ENCODE measurements at regions not wholly inside any gene's neighbourhood (a gene's known extent, or its start where the extent isn't known, plus 50 kb on each side); places are given as distances from the start of the nearest gene placed in this dataset.

DNA sequence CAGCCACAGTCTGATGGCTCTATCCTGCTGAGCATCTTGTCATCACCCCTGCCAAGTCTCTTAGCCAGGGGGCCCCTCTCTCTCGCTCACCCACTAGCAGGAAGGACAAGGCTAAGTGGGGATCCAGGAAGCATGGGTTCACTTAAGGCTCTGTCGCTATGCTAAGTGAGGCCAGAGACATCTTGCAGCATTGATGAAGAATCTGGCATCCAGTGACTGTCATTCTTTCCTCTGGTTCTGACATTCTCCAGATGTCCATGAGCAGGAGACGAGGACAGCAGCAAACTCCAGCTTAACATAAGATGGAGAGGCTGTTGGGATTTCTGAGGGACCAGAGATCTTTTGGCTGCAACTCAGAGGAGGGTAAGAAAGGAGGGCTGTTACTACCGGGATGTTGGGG lies 230.2 kb downstream of the TSHZ3 start:
- no peak for DNase-seq

DNA sequence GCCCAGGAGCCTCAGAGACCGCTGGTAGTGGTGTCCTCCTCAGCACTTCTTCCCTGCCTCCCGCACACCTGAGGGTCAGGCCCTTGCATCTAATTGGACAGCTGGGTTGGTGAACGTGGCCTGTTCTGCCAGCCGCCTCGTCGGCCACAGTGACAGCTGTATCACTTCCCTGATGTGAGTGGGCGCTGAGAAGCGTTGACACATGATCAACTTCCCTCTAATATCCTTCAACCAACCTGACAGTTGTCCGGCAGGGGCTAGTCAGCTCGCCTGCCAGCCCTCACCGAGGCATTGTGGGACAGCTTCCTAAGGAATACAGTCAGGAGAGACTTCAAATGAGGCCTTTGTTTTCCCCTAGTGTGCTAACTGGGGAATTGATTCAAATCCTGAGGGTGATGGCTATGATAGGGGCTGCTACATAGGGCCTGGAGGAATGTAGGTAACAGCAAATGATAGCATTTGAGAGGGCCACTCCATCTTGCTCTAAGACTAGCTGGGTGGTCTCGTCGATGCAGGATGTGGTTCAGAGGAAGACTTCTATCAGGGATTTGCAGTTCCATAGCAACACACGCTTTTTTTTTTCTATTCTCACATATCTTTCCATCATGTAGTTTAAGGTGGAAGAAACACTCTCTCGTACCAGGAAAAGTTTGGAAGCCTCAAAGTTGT lies 230.8 kb downstream of the TSHZ3 start:
- DNase-seq, result no peak

DNA sequence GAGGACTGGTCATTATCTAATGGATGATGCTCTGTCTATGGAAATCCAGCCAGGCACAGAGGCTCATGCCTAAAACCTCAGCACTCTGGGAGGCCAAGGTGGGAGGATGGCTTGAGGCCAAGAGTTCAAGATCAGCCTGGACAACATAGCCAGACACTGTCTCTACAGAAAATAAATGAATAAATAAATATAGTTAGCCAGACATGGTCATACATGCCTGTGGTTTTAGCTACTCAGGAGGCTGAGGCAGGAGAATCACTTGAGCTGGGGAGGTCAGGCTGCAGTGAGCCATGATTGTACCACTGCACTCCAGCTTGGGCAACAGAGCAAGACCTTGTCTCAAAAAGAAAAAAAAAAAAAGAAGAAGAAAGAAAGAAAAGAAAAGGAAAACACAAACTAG lies 234.7 kb downstream of the TSHZ3 start:
- DNase-seq, result no peak

DNA sequence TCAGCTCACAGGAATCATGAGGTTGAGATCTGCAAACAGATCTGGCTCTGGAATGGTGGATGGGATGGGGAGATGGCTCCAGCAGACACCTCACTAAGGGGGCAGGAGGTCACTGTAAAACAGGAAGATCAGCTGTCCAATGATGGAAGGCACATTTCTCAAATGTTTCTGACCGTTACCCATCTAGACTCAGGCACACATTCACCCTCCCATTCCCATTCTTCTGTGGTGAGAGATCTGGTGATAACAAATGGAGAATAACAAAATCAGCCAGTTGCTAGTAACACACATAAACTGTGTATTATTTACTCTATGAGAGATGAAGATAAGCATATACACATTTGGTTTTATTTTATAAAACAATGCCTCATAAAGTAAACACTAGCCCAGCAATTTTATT lies 235.9 kb downstream of the TSHZ3 start:
- no peak for DNase-seq

DNA sequence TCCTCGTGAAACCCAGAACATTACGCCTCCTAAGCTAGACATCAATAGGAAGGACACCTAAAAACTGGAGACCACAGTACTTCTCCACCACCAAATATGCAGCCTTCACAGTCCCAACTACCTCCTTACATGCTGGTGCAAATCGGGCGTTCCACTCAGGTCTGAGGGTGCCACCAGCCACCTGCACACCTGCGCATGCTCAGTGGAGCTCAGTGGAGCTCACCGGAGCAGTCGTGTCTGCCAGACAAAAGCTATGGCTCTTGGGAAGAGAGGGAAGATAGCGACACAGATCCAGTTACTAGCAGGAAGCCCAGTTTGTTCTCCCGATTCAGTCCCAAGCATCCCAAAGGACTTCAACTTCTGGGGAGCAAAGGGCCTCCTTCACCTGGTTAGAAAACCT lies 237.1 kb downstream of the TSHZ3 start:
- DNase-seq, result no peak

DNA sequence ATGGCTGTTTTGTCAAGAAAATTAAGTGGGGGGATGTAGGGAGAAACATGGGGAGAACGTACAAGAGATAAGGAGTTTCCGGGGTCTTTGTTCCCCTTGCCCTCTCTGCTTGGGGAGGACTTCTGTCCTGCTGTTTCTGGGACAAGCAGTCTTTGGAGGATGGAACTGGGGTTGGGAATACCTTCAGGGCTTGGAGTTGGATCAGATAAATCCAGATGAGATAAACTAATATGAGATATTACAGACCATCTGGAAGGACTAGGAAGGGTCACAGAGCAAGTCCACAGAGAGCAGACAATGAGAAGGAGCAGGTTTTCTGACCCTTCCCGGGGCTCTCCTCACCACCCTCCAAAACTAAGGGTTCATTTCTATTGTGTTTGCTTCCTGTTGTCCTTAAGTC lies 237.5 kb downstream of the TSHZ3 start:
- no peak for DNase-seq

DNA sequence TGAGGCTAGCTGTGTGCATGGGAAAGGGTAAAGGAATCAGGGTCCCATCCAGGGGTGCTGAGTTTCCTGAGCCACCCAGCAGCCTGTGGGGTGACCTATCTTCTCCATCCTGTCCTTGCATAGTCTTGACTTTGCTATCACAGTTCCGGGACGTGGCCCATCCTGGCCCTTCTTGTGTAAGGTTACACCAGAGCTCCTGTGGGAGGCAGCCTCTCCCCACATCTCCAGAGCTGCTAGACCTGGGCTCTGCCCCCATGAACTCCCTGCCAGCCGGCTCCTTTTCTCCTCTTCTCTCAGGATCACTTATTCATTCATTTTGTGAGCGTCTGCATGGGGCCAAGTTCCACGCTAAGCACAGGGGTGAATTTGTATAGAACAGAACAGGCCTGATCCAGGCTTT lies 238.9 kb downstream of the TSHZ3 start:
- DNase-seq, result no peak

DNA sequence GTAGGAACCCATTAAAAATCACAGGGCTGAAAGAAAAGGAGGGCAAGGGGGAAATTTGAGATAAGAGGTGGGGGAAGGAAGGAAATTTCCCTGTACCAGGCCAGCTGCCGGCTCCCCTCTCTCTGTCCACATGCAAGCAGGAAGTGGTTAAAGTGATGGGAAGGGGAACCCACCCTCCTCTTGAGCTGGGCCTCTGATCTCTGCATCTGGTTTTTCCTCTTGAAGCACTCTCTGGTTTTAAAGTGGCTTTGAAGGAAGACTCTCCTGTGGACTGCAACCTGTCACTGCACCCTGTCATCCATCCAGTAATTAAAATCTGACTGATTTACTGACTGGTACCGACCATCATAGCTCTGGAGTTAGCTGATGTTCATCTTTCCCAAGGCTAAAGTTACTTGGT lies 239.6 kb downstream of the TSHZ3 start:
- DNase-seq, result peak; percentile 13

DNA sequence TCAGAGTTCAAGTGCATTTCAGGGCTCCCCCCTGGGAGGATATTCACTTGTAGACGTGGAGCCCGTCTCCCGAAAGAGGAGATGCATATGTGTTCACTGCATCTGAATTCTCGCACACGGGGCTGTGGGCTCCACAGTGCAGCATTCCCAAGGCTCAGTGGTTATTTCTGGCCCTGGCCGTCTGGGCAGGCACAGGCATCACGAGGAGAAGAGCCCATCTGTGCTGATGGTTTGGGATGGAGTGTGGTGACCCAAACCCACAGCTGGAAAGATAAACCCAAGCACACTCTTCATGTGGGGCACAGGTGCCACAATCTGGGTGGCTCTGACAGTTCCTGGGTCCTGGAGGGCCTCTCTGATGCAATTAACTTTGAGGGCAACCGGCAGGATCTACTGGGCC lies 242.1 kb downstream of the TSHZ3 start:
- no peak for DNase-seq

DNA sequence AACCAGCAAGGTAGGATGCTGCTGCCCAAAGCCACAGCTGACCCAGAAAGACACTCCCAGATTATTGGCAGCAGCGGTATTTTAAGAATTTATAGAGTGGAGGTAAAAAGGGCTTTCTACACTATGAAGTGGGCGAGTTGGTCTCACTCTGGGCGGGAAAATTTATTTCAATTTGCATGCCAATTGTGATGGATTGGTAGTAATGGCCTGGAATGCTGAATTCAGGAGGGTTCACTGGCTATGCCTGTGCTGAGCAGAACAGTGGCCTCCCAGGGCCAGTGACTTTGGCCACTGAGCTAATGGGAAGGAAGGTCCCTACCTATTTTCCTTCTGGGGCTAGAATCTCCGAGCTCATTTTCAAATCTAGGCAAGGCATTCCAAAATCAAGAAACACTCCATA lies 243.5 kb downstream of the TSHZ3 start:
- DNase-seq, result no peak

DNA sequence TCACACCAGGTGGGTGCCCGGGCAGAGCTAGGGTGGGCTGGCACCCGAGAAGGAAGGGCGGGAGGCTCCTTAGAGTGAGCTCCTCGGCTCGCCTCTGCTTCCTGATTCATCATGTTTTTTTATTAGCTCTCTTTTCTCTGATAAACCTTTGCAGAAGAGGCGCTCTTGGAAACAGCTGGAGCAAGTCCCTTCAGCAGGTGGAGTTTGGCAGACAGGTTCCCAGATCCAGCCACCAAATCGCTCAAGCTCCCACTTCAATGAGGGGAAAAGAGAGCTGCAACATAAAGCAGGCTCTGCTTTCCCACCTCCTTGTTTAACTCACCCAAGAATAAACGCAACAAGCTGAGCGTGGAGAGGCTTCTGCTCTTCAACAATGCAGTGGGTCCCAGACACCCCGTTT lies 244.8 kb downstream of the TSHZ3 start:
- DNase-seq, result no peak

DNA sequence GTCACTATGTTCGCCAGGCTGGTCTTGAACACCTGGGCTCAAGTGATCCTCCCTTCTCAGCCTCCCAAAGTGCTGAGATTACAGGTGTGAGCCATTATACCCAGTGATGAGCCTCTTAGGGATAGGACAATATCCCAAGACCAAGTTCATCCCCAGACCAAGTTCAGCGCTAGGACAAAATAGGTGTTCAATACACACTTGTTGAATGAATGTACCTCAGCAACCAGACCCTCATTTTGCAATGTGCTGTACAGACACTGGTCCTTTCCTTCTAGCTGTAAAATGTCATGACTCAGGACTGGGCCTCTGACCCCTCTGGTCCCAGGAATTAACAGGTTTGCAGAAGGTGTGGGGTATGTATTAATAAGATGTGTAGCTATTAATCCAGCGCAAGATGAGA lies 246.0 kb downstream of the TSHZ3 start:
- DNase-seq, result no peak

DNA sequence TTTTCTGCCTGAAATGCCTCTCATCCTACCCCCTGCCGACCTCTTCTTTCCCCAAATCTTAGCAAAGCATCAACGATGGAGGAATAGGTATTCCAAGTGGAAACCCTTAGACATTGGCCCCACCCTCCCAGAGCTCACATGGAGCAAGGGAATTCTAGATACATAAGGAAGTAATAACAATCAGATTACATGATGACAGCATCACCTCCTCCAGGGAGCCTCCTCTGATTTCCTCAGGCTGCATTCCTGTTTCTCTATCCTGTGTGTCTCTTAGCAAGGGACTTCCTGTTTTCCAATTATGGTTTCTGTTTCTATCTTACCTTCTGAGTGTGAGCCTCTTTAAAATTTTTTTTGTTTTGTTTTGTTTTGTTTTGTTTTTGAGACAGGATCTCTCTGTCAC lies 246.6 kb downstream of the TSHZ3 start:
- DNase-seq, result no peak

DNA sequence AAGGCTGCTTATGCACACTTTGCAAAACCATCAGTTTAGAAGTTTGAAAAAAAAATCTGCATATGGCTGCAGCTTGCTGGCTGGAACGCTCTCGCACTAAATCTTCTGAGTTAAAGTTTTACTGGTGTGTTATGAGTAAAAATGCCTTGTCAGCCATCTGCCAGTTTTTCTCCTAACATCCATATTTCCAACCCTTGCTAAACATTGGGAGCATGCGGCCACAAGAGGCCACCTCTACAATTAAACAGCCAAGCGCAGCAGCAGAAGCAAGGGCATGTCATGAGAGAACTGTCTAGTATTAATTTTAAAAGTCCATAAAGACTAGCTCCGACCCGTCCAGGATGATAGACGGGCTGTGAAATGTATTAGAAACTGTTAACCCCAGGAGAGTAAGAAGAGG lies 248.3 kb downstream of the TSHZ3 start:
- no peak for DNase-seq

DNA sequence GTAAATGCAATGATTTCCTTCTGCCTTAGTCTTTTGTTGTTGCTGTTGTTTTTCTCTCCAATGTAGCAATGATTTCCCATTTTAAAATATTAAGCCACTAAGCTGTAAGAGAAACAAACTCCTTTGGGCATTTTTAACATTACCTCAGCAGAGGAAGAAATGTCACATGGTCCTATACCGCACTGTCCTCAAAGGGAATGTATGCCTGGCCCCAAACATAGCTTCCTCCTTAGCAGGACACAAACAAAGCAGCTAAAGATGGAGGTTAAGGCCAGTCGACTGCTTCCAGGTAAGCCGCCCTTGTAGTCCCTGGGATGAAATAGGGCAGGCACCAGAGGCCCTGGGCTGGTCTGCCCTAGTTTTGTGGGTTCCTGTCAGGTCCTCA lies 249.0 kb downstream of the TSHZ3 start:
- DNase-seq, result no peak

DNA sequence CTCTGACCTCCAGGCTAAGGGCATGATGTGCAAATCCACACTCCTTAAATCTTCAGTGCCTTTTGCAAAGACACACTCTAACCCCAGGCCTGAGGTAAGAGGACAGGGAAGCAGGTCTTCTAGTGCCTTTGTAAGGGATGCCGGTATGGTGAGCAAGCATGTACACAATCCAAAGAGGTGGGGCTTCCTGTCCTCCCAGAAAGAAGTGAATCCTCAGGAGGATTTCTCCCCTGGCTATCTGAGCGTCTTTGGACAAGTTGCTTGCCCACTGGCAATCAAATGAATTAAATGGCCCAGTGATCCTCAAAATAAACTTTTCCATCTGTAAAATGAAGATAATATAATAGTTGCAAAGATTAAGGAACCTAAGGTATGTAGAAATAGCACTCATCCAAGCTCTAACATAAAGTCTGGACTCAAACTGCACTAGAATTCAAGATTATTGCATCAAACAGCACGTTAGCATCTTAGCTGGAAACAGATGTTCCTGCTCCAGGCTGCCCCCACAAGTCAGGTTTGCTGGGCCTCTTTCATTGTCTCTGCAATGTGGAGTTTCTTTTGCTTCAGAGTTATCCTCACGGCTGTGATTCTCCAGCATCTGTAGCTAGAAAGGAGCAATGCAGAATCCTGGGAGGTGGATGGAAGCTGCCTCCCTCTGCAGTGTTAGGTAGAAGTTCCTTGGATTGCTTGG lies 249.6 kb downstream of the TSHZ3 start:
- no peak for DNase-seq

DNA sequence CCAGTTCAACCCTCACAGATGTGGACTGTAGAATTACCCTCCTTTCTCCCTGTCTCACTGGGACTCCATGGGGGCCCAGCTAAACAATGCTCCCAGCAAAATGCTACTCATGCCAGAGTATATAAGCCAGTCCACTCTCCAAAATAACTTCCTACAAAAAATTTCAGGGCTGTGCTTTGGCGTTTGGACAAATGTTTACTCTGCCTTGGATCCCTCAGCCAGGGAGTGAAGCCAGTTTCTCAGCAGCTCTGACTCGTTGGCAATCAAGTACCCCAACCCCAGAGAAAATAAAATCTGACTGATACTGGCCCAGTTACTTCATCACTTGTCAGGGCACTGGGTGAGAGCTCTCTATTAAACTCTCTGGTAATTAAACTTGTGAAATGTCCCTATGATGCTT lies 250.4 kb downstream of the TSHZ3 start:
- DNase-seq, result no peak

DNA sequence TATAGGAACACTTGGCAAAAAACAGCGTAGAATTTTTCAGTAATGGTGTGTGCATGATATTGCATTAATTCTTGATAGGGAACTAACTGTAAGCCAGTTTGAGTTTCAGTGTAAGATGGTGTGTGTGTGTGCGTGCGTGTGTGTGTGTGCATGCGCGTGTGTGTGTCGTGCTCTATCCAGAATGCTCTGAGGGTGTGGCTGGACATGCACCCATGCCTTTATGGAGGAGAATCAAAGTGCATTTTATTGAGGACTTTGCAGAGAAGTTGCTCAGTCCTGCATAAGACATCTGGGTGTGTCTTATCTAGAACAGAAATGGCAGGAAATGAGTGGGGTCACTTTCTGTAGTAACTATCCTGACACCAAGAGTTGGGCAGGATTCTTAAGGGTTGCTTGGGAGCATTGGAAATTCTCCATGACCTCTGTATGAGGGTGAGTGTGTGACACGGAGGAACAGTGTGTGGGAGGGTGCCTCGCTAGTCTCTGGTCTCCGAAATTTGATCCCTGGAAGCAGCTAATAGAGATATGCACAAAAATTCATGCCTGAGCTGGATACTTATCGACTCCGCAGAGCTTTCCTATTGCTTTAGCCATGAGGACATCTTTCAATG lies 252.2 kb downstream of the TSHZ3 start:
- no peak for DNase-seq

DNA sequence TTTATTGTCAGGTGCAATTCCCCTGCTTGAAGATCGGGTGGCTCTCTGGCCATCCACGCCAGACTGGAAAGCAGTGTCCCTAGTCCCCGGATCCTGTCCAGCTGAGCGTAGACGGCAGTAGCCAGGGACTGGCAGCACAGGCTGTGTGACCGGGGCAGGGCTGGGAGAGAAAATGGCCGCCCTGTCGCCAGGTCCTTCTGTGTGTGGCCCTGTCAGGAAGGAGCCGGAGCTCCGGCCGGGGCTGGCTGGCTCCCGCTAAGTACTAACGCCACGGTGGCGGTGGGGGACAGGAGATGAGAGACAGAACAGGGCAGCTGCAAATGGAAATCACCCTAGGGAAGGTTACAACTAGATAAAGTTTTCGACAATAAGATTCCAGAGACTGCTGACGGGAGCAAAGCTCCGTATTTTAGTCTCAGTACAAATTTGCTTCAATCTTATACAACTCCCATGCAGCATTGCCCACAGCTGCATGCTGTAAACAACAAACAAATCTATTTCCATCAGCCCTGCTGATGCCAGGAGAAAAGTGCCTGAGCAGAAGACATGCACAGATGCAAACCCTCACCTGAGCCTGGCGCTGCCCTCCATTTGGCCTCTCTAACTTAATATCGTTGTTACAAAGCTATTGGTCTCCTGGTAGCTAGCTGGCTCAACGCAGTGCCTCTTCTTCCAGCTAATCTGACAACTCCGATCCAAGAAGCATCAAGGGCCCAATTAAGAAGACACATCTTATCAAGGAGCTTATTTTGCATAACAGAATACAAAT lies 253.0 kb downstream of the TSHZ3 start:
- no peak for DNase-seq

DNA sequence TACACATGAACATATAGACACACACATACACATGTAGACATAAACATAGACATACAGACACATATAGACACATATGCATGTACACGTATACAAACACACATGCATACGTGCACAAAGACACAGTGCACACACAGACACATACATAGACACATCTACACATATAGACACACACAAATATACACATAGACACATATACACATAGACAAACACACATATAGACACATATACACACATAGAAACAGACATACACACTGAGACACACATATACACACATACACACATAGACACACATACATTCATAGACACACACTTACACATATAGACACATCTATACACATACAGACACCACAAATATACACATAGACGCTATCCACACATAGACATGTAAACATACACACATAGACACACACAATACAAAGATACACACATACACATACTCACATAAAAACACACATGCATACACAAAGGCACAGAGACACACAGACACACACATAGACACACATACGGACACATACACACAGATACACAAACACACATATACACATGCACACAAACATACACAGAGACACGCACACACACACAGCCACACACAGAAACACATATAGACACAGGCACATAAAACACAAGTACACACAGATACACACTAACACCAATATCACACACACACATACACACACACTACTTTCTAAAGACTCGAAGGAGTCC lies 254.0 kb downstream of the TSHZ3 start:
- no peak for DNase-seq

DNA sequence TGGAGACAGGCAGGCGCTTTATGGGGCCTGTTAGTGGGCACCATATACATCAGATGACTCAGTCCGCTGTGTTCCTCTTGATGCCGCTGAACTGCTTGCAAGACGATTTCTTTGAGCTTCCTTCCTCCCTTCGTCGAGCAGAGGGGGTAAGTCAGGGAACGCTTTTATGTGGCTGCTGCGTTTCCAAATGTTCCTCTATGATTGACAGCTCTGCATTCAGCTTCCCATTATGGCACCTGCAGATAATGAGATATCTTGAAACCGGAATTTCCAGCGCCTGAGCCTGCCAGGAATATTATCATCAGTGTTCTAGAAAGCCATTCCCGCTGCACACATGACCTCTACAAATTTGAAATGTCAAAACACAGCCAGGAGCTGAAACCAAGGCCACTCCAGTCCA lies 257.0 kb downstream of the TSHZ3 start:
- no peak for DNase-seq

DNA sequence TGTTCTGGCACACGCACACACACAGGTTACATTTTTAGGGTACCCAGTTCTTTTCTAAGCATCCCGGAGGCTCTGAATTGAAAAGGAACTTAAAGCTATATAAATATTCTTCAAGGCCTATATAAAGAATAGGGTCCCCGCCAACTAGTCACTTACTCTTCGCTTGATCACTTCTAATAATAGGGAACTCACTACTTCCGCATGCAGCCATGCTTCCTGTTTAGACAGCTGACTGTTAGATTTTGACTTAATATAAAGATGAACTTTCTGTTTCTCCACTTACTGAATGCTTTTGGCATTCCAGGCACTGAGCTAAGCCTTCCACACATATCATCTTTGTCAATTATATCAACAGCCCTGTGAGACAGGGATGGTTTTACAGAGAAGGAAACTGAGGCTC lies 259.6 kb downstream of the TSHZ3 start:
- DNase-seq, result no peak

DNA sequence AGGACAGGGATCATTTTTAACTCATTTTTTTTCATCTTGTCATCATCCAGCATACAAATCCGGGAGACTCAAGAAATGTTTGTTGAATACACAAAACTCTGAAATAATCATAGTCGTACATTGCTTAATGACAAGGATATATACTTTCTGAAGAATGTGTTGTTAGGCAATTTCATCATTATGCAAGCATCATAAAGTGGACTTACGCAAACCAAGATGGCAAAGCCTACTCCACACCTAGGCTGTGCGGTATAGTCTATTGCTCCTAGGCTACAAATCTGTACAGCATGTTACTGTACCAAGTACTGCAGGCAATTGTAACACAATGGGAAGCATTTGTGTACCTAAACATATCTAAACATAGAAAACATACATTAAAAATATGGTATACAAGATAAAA lies 264.1 kb downstream of the TSHZ3 start:
- DNase-seq, result no peak
